ENCODE measurements at regions not wholly inside any gene's neighbourhood (a gene's known extent, or its start where the extent isn't known, plus 50 kb on each side); places are given as distances from the start of the nearest gene placed in this dataset.

- no peak for DNase-seq
These were observed 415.0 kb downstream of the ANXA1 start for GRCh38 chr9:73566627-73567026.

GRCh38 chr9:73573235-73573634 lies 421.6 kb downstream of the ANXA1 start:
- DNase-seq, result no peak

DNA sequence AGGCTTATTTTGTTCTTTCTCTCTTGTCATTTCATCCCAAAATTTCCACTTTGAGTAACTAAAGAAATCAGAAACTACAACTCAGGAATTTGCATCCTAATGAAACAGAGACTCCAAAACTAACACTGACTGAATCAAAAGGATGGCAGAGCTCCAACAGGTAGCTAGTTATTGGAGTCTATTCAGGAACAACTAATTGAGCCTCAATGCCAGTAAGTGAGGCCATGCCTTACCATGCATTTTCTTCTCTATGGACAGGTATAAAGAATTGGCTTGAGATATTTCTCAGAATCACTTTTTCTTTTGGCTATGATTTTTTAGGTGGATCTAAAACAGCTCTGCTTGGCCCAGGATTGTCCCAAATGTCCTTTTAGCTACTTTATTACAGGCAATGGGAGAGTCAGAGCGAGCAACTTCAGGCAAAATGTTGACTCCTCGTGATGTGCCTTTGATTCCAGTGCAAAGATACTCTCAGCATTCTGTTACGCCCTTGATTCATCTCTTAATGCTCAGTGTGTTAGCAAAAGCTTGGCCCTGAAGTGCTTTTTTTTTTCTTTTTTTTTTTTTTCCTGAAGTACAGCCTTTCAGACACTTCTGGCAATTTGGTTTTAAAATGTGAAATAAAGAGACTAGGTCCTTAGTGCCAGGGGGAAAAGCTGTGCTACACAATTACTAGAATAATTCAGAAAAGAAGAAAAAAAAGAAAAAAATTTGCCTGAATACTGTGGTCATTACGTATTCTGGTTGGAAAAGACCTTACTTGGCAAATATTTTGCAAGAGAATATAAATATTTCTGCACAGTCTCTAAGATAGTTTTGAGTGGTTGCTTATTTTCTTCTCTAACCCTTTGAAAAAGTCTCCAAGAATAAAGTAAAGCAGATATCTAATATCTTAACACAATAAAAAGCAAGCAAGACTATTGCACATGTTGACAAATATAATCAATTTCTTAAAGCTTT lies 423.7 kb downstream of the ANXA1 start:
- DNase-seq, result no peak

DNA sequence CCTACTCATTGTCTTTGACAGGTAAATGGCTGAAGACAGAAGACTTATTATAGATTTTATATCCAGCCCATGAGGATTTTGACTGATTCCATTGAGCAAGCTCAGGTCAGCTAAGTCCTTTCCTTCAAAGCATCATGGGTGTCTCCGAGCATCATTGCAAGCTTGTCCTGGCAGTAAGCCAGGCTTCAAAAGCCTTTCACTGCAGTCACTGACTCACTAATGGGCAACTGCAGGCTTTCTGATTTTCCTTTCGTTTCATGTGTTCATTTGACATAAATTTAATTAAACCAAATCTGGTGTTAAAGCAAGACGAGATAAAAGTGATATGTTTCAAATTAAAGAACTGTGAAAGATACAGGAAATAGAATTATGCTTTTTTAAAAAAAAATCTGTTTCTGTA lies 426.2 kb downstream of the ANXA1 start:
- DNase-seq, result no peak

- DNase-seq, result no peak
These were observed 428.2 kb downstream of the ANXA1 start for GRCh38 chr9:73579823-73580222.

- no peak for DNase-seq
These were observed 431.9 kb downstream of the ANXA1 start for GRCh38 chr9:73583576-73583975.

DNA sequence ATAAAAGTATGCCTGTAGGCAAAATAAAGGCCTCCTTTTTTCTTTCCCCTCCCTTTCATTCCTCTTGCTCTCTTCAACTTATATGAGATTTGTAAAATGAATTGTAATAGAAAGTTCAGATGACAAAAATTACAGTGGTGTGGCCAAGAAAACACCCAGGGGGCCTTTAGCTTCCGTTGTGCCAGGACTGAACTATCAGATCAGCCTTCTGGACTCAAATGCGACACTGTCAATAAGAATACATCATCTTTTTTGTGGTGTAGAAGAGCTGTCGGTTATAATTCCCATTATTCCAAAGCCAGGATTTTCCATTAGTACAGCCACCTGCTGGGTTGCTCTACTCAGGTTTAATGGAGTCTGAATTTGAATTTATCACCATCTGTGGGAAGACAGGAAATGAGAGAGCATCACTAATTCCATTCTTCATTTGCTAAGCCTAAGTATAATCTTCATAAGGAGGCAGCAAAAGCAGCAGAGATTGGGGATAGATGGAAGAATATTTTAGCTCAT lies 443.4 kb downstream of the ANXA1 start:
- no peak for DNase-seq

- no peak for DNase-seq
These were observed 444.7 kb downstream of the ANXA1 start for GRCh38 chr9:73596321-73596720.

DNA sequence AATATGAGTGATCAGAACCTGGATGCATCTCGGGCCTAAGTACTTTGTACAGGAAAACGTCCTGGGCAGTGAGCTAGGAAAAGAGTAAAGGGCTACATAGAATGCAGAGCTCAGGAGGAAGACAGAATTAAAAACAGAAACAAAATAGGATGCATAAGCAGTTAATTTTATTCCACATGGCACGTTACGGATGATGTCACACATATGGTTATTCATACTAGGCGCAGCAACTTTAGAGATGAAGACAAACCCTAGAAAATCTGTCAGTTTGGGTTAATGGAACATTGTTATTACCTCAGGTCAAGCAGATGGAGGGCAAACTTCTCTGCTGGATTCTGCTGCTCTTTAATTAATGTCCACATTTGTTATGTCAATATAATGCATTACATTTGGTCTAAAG lies 445.4 kb downstream of the ANXA1 start:
- no peak for DNase-seq

GRCh38 chr9:73597771-73598170 lies 446.1 kb downstream of the ANXA1 start:
- no peak for DNase-seq

GRCh38 chr9:73609381-73609780 lies 457.7 kb downstream of the ANXA1 start:
- DNase-seq, result no peak

DNA sequence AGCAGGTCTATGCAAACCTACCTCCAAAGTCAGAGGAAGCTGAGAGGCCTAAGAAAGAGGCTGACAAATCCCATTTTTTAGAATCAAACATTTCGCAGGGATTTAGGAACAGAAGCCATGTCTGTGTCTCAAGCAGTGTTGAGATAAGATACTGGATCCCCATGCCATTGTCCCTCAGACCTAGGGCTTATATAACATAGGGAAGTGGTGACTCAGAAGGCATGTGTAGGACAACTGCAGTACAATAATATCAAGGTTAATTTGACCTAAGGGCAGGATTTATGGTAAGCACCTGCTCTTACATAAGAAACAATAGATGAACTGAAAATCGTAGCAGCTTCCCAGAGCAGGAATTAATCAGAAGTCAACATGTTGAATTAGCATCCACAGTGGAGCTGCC lies 459.4 kb downstream of the ANXA1 start:
- no peak for DNase-seq

- DNase-seq, result no peak
These were observed 461.5 kb downstream of the ANXA1 start for GRCh38 chr9:73613092-73613701.

GRCh38 chr9:73615557-73615956 lies 463.9 kb downstream of the ANXA1 start:
- no peak for DNase-seq

- DNase-seq, result no peak
These were observed 465.9 kb downstream of the ANXA1 start for GRCh38 chr9:73617586-73617985.

GRCh38 chr9:73640971-73641370 lies 489.3 kb downstream of the ANXA1 start:
- DNase-seq, result no peak

DNA sequence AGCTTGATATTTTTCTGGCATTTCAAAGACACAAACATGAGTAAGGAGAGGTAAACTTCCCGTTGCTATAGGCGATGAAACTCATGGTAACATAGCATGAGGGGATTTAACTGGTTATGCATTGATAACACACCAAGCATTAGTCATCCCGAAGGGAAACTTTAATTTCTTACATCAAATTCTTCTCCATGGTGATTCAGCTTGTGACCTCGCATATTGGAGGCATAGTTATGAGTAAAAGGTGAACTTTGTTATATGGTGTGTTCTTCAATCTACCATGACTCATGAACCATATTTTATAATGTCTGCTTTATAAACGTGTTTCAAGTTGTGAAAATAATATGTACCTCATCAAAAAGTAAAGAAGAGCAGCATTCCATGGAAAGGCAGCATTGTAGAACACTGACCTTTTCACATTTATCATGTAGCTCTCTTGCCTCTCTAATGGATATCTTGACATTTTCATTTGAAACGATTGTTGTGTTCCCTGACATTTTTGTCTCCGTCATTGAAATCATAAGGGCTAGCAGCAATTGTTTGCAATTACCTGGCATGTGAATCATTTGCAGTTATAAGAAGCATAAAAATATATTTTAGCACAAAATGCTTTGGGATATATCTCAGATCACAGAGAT lies 491.8 kb downstream of the ANXA1 start:
- DNase-seq, result no peak

DNA sequence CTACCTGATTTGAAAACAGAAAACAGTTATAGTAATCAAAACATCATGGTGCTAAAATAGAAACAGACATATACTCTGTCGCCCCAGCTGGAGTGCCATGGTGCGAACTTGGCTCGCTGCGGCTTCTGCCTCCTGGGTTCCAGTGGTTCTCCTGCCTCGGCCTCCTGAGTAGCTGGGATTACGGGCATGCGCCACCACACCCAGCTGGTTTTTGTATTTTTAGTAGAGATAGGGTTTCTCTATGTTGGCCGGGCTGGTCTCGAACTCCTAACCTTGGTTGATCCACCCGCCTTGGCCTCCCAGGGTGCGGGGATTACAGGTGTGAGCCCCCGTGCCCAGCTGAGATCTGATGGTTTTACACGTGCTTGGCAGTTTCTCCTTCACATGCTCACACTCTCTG lies 495.9 kb downstream of the ANXA1 start:
- no peak for DNase-seq

DNA sequence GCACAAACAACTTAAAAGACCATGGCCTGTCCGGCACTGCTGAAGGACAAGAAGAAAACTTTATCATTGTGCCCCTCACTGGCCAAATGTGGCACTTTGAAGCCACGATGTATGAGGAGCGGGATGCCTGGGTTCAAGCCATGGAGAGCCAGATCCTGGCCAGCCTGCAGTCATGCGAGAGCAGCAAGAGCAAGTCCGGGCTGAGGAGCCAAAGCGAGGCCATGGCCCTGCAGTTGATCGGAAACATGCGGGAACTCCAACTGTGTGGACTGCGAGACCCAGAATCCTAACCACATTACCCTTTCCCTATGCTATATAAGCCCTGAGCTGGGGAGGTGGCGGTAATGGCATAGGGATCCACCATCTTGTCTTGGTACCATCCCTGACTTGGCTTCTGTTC lies 497.9 kb downstream of the ANXA1 start:
- no peak for DNase-seq

DNA sequence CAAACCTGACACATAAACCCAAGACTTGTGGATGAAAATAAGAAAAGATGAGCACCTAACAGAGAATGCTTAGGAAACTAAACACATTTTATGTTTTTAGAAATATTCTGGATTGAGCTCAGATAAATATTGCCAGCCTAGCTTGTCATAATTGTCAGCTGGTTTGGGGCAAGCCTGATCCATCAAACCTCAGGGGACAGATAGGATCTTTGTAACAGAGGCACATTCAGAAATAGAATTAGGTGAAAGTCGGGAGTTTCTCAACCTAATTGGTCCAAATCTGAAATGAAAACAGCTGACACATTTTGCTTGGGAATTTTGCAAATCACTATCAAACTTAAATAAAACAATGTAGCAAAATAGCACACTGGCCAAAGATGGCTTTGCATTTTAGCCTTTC lies 503.7 kb downstream of the ANXA1 start:
- no peak for DNase-seq

- no peak for DNase-seq
These were observed 504.2 kb downstream of the ANXA1 start for GRCh38 chr9:73655831-73656230.

DNA sequence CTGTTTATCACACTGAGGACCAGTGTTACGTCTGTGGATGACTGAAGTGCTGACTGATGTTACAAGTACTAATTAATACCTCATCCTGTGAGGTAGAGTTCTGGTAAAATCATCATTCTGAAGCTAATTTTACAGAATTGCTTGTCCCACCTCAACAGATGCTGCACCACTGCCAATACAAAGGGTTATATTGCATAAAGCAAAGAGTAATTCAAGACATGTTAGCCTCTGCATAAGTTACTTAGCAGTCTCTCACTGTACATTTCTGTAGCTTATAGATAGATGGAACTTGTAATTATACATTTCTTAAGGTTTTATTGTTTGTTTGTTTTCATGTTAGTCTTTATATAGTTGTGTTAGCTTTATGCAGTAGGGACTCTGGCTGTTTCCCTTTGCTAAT lies 513.6 kb downstream of the ANXA1 start:
- no peak for DNase-seq

DNA sequence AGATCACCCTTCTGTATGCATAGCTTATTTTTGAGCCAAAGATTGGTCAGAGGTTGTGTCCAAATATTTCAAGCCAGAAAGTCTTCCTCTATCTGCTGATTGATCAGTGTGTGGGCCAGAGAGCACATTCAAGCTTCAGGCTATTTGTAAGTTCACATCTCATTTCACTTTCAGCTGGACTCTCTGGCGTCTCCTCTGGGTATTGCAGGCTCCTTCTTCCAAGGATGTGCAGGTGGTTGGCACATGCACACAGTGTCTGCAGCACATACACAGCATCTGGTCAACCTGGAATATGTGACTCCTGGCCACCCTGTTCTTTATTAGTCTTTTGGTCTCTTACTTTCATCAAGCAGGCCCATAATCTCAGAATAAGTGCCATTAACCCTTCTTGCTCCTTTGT lies 516.1 kb downstream of the ANXA1 start:
- no peak for DNase-seq

GRCh38 chr9:73680831-73681230 lies 529.2 kb downstream of the ANXA1 start:
- no peak for DNase-seq
